T47D (cell line): ENCODE measurements at regions not wholly inside any gene's neighbourhood (a gene's known extent, or its start where the extent isn't known, plus 50 kb on each side); places are given as distances from the start of the nearest gene placed in this dataset.

Source experiments
- DNase-seq, 2 experiments: peaks; one replicate each; pipeline versions ENCODE4 v3.0.0 to v3.0.0-alpha.2; 2011 to 2012; ENCODE audit warnings: low read depth in 1 of 2, low spot score in 1 of 2
- JUND ChIP-seq: IDR thresholded peaks from 2 replicates; pipeline ENCODE4 v1.6.1; 2012; ENCODE audit warnings: low read depth
- in situ Hi-C: cut with HindIII; loops from 2 replicates; pipeline ENCODE4 v1.10.0; 2016; ENCODE audit warnings: low sequenced_read_pairs, low pct_unique_long_range_greater_than_20kb

DNA sequence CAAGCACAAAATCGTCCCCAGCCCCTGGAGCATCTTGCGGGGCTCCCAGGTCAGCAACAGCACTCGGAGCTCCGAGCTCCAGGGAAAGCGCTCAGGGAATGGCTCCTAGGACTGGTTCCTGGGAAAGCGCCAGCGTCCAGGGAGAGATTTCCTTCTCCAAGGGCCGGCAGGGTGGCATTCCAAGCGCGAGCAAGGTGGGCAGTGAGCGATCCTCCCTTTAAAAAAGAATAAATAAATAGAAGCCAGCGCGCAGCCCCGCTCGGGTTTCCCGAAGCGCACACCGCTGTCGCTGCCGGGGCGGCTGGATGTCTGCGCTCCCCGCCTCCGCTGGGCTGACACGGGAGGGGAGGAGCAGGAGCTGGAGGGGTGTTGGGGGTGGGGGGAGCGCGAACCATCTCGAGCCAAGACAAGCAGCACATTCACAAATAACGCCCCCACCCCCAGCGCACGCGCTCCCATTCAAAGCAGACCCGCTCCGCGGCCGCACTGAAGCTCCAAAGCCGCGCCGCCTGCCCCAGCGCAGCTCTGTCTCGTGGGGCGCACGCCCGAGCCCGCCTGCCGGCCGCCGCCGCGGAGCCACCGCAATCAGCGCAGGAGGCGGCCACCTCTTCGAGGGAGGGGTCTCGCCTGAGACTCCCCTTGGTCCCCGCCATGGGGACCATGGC lies 327.4 kb downstream of the SH3GL2 start:
- no peak for TF ChIP-seq JUND

DNA sequence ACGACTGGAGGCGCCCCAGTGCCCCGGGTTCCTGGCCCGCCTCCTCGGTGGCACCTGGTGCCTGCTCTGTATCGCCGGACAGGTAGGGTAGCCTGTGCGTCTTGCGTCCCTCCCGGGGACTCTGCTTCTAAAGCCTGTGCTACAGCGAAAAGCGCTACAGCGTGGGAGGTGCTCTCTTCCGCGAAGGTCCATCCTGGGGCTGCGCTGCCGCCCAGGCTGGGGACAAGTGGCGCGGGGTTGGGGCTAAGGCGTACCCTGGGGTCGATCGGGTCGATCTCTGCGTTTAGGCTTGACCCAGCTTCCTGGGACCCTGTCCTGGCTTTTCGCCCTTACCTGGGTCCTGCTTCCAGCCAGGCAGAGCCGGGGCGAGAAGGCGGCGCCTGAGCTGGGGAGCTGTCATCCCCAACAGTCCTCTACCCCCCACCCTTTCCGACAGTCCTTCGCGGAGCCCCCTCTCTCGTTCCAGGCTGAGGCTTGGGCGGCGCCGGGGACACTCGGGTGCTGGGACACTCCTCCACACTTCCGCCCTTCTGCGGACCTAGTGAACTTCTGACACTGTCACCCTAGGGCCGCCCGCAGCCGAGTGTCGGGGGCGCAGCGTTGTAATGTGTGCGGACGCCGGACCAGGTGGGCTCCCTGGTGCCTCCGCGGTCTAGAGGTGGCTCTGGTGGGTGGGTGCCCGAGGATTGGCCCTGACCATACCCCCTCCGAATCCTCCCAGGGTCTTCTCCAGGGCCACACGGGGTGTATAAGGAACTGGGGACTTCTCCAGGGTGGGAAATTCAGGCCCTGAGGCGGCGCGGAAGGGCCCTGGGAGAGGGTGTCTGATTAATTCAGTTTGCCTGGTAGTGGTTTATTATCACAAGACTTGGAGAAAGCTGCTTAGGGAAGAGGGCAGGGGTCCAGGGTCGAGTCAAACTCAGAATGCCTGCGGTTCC lies 328.2 kb downstream of the SH3GL2 start:
- in situ Hi-C loops: no loop called here

More for the DNA sequence above, 327.4 kb downstream of the SH3GL2 start:
- in situ Hi-C loops: no loop called here
- no peak for DNase-seq

DNA sequence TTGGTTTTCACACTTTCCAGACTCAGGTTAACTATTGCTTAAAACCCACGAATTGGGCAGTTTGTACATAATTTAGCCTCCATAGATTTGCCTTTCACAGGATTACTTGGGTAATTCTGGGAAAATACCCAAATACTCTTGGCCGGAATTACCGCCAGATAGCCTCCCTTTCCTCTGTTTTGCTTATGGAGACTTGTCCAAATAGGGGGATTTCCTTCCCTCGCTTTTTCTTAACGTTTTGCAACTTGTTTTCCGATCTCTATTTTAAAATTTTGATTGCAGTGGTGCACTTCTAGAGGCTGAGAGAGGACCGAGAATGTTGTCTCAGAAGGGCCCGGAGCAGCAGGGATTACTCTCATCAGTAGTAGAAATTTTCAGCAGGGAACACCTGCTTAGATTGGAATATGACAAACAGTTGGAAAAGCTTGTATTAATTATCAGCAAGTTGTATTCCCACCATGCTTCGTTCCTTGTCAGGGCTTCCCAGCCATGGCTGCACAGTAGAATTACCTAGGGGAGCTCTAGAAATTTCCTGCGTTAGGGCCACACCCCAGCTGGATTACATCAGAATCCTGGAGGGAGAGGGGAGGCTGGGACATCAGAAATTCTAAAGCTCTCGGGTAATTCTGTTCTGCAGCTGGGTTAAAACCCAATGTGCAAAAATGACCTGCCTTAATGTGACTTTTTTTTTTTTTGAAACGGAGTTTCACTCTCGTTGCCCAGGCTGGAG lies 329.1 kb downstream of the SH3GL2 start:
- in situ Hi-C loops: no loop called here
- no peak for DNase-seq

More for the DNA sequence above, 328.2 kb downstream of the SH3GL2 start:
- no peak for TF ChIP-seq JUND
- no peak for DNase-seq

DNA sequence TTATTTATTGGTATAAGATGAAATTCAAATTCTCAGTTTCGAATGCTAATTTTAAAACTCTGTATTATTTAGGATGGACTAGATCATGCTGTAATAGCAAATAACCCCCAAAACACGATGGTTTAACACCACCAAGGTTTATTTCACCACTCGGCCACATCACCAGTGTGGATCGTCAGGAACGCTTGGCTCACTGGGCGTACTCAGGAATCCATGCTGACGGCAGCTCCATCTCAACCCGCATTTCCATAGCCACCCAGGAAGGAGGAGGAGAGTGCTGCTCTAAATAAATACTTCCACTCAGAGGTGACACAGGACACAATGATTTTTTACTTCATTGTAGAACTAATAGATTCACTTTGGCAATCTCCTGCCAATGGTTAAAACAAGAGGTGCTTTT lies 347.4 kb downstream of the SH3GL2 start:
- TF ChIP-seq JUND: no peak
- in situ Hi-C loops: no loop called here
- no peak for DNase-seq

More for the DNA sequence above, 329.1 kb downstream of the SH3GL2 start:
- TF ChIP-seq JUND: no peak

DNA sequence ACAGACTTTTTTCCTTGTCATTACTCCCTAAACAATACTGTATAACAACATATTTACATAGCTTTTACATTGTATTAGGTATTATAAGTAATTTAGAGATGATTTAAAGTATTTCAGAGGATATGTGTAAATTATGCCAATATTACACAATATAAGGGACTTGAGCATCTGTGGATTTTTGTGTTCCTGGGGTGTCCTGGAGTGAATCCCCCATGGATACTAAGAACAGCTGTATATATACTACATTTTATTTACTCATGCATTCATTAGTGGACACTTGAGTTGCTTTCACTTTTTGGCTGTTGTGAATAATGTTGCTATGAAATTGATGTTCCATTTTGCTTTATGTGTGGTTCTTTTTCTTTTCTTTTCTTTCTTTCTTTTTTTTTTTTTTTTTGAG lies 348.8 kb downstream of the SH3GL2 start:
- in situ Hi-C loops: no loop called here
- no peak for DNase-seq

DNA sequence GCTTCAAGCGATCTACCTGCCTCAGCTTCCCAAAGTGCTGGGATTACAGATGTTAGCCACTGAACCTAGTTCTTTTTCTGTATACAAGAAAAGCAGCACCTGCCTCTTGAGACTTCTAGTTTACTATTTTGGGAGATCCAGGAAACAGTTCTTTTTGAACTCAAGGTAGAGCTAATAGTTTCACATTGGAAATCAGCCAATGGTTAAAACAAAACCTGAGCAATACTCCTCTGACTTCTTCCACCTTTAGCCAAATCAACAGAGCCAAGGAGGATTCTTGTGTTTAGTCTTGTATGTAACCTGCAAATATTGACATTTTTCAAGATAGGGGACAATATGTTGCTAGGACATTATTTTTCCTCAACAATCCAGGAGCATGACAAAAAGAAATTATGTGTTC lies 349.4 kb downstream of the SH3GL2 start:
- in situ Hi-C loops: no loop called here
- TF ChIP-seq JUND: no peak
- no peak for DNase-seq

More for the DNA sequence above, 348.8 kb downstream of the SH3GL2 start:
- TF ChIP-seq JUND: no peak

DNA sequence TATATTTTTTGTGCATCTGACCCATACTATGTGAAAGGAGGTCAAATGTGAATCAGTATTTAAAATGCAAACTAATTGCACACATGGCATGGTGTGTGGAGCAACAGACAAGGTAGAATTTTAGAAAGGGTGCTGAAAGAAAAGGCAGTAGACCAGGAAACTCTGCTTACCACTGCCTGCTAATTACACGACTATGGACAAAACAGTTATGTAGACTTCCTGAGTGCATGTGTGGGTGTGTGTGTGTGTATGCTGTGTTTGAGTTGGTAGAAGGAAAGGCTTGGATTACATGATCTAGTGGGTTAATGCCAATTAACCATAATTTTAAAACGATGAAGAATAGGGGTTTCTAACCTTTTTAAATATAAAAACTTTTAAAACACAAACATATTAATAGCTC lies 349.9 kb downstream of the SH3GL2 start:
- TF ChIP-seq JUND: no peak
- no peak for DNase-seq
- in situ Hi-C loops: no loop called here

DNA sequence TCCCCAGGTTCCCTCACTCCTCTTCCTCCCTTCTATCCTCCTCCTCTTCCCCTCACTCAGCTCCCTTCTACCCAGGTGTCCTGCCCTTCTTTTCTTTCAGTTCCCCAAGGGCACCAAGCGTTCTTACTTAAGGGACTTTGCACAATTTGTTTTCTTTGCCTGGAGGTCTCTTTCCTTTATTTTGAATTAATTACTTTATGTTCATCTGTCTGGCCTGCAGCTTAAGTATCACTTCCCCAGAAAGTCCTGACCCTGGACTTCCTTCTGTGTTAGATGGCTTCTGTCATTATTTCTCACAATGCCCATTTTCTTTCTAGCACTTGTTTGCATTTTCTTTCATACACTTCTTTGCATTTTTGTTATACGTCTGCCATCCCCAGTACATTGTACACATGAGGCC lies 350.6 kb downstream of the SH3GL2 start:
- DNase-seq: no peak
- in situ Hi-C loops: no loop called here
- TF ChIP-seq JUND: no peak

DNA sequence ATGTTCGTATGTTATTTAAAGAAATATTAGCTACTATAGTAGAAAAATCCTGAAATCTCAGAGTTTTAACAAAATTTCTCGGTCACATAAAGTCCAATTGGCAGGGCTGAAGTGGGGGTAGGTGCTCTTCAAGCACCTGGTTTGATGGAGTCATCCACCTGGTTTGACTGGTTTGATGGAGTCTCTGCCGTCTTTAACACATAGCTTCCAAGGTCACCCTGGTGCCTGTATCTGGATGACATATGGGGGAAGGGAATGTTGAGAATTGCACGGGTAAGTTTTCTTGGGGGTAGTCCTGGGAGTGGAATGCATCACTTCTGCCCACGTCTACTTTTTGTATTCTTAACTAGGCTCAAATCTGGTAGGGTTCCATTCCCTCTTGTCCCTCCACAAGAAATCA lies 351.2 kb downstream of the SH3GL2 start:
- in situ Hi-C loops: no loop called here
- no peak for DNase-seq
- no peak for TF ChIP-seq JUND

DNA sequence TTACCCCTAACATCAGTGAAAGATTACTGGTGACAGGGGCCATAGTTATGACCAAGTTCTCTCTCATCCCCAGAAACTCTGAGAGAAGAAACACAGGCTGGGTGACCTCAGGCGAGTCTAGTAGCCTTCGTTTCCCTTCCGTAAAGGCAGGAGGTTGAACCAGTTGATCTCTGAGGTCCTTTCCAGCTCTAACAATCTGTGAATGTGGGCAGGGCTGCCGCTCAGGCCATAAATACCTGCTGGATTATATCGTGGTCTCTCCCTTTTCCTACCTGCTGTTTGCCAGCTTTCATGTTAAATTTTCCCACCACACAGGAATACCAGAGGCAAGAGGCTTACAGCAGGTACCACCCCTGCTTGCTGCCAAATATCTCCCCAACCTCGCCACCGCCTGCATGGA lies 357.5 kb downstream of the SH3GL2 start:
- TF ChIP-seq JUND: no peak
- in situ Hi-C loops: no loop called here
- no peak for DNase-seq

DNA sequence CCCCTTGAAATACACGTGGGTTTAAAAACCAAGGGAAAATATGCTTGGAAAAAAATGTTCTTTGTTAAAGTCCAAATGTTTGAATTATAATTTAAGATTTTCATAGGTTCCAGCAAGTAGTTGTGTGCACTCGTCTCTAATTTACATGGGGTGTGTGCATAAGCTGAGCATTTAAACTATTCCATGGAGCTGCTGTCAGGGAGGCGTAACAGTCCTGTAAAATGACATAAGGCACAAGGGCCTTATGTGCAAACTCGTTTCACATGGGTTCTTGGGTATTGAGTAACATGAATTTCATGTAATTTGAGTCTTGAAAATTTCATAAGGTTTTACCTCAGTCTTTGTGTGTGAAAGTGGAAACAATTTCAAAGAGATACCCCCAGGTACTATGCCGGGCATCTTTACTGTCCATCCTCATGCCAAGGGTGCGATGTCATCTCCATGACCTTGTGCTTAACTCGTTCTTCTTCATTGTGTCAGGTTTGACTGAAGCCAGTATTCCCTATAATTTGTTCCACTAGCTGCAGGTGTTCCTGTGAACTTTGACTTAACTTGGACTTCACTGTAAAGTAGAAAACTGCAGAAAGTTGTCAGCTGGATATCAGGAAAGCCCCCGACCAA lies 359.3 kb downstream of the SH3GL2 start:
- no peak for TF ChIP-seq JUND
- in situ Hi-C loops: no loop called here
- no peak for DNase-seq

DNA sequence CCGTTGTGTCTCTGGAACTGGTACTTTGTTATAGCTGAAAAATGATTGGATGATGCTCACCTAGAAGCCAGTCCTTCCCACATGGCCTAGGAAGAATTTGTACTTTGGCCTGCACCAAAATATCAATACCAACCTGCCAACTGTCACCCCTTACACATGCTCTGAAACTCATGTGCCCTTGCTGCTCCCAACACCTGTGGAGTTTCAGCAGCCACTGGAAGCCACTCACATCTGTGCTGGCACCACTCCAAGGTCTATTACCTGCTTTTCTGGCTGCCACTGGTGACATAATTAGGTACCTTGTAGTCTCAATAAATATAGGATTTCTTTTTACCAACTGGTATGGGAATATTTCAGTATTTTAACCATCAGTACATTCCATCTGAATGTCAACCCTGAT lies 363.6 kb downstream of the SH3GL2 start:
- no peak for DNase-seq
- TF ChIP-seq JUND: no peak
- in situ Hi-C loops: no loop called here

DNA sequence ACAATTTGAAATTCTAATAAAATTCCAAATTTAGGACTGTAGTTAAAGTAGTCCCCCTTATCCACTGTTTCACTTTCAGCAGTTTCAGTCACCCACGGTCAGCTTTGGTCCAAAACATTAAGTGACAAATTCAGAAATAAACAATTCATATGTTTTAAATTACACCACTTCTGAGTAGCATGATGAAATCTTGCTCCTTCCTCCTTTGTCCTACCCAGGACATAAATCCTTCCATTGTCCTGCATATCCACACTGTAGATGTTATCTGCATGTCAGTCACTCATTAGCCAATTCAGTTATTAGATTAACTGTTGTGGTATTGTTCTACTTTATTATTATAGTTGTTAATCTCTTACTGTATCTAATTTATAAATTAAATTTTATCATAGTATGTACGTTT lies 376.5 kb downstream of the SH3GL2 start:
- DNase-seq: no peak
- no peak for TF ChIP-seq JUND
- in situ Hi-C loops: no loop called here
